T-helper 2 cell treated with Interferon-gamma antibody and Interleukin-4, amounts not matched to agents 5 μg/mL and 100 μg/mL, for 36 hours (primary cell): ENCODE measurements at regions not wholly inside any gene's neighbourhood (a gene's known extent, or its start where the extent isn't known, plus 50 kb on each side); places are given as distances from the start of the nearest gene placed in this dataset.

Source experiments
- DNase-seq: peaks from one replicate; pipeline ENCODE4 v3.0.0; 2021; ENCODE audit warnings: low spot score
- H3K27ac Mint-ChIP-seq: one replicate; pipeline ENCODE4 v1.8.0; 2021; ENCODE audit warnings: mild to moderate bottlenecking, mixed read lengths
- H3K27me3 Mint-ChIP-seq: one replicate; pipeline ENCODE4 v1.8.0; 2021; ENCODE audit warnings: low read depth, mixed read lengths
- H3K36me3 Mint-ChIP-seq: one replicate; pipeline ENCODE4 v1.8.0; 2021; ENCODE audit warnings: low read depth, mixed read lengths
- H3K4me1 Mint-ChIP-seq: one replicate; pipeline ENCODE4 v1.8.0; 2021; ENCODE audit warnings: low read depth, mixed read lengths
- H3K4me3 Mint-ChIP-seq: one replicate; pipeline ENCODE4 v1.8.0; 2022; ENCODE audit warnings: mild to moderate bottlenecking, moderate library complexity, mixed read lengths
- H3K9me3 Mint-ChIP-seq: one replicate; pipeline ENCODE4 v1.8.0; 2021; ENCODE audit warnings: mixed read lengths

GRCh38 chr1:81232420-81232819 lies 568.3 kb upstream of the ADGRL2 start:
- no peaks in the 10 kb centered on the region for H3K9me3 Mint-ChIP-seq
- H3K36me3 Mint-ChIP-seq, result no peaks in the 10 kb centered on the region
- no peak overlapping the region for H3K27ac Mint-ChIP-seq
- H3K4me3 Mint-ChIP-seq, result no peak overlapping the region
- no peak for DNase-seq
- no peaks in the 10 kb centered on the region for H3K27me3 Mint-ChIP-seq
- H3K4me1 Mint-ChIP-seq, result no peaks in the 10 kb centered on the region

- no peaks in the 10 kb centered on the region for H3K36me3 Mint-ChIP-seq
- no peak for DNase-seq
- H3K27ac Mint-ChIP-seq, result no peak overlapping the region
- H3K4me3 Mint-ChIP-seq, result no peak overlapping the region
- H3K27me3 Mint-ChIP-seq, result no peaks in the 10 kb centered on the region
- H3K9me3 Mint-ChIP-seq, result no peaks in the 10 kb centered on the region
- H3K4me1 Mint-ChIP-seq, result no peaks in the 10 kb centered on the region
These were observed 569.0 kb upstream of the ADGRL2 start for GRCh38 chr1:81231729-81232038.

GRCh38 chr1:81230983-81231728 lies 569.6 kb upstream of the ADGRL2 start:
- no peaks in the 10 kb centered on the region for H3K4me1 Mint-ChIP-seq
- no peak overlapping the region for H3K4me3 Mint-ChIP-seq
- no peaks in the 10 kb centered on the region for H3K9me3 Mint-ChIP-seq
- DNase-seq, result no peak
- no peak overlapping the region for H3K27ac Mint-ChIP-seq
- no peaks in the 10 kb centered on the region for H3K36me3 Mint-ChIP-seq
- no peaks in the 10 kb centered on the region for H3K27me3 Mint-ChIP-seq

- Mint-ChIP-seq H3K36me3 (no peaks in the 10 kb centered on the region), H3K27me3 (no peaks in the 10 kb centered on the region), H3K9me3 (no peaks in the 10 kb centered on the region), H3K27ac (no peak overlapping the region), H3K4me3 (no peak overlapping the region), H3K4me1 (no peaks in the 10 kb centered on the region)
- DNase-seq, result no peak
These were observed 571.8 kb upstream of the ADGRL2 start for GRCh38 chr1:81228926-81229325.

GRCh38 chr1:81226603-81226928 lies 574.2 kb upstream of the ADGRL2 start:
- no peak for DNase-seq
- Mint-ChIP-seq H3K4me3 (no peak overlapping the region), H3K9me3 (no peaks in the 10 kb centered on the region), H3K4me1 (no peaks in the 10 kb centered on the region), H3K36me3 (no peaks in the 10 kb centered on the region), H3K27ac (no peak overlapping the region), H3K27me3 (no peaks in the 10 kb centered on the region)

GRCh38 chr1:81225789-81226602 lies 574.7 kb upstream of the ADGRL2 start:
- Mint-ChIP-seq H3K27ac (no peak overlapping the region), H3K27me3 (no peaks in the 10 kb centered on the region), H3K4me1 (no peaks in the 10 kb centered on the region), H3K4me3 (no peak overlapping the region), H3K9me3 (peaks cover 3% of the 10 kb centered on the region), H3K36me3 (no peaks in the 10 kb centered on the region)
- DNase-seq, result no peak

- Mint-ChIP-seq H3K4me1 (no peaks in the 10 kb centered on the region), H3K27ac (no peak overlapping the region), H3K27me3 (no peaks in the 10 kb centered on the region), H3K36me3 (no peaks in the 10 kb centered on the region), H3K4me3 (no peak overlapping the region), H3K9me3 (peaks cover 4% of the 10 kb centered on the region)
- DNase-seq, result no peak
These were observed 576.5 kb upstream of the ADGRL2 start for GRCh38 chr1:81224222-81224621.

- H3K4me3 Mint-ChIP-seq, result no peak overlapping the region
- peaks cover 4% of the 10 kb centered on the region for H3K9me3 Mint-ChIP-seq
- H3K36me3 Mint-ChIP-seq, result no peaks in the 10 kb centered on the region
- H3K27ac Mint-ChIP-seq, result no peak overlapping the region
- no peak for DNase-seq
- H3K27me3 Mint-ChIP-seq, result no peaks in the 10 kb centered on the region
- no peaks in the 10 kb centered on the region for H3K4me1 Mint-ChIP-seq
These were observed 579.2 kb upstream of the ADGRL2 start for GRCh38 chr1:81221564-81221963.

GRCh38 chr1:81220614-81221071 lies 580.1 kb upstream of the ADGRL2 start:
- Mint-ChIP-seq H3K27me3 (no peaks in the 10 kb centered on the region), H3K27ac (no peak overlapping the region), H3K9me3 (peaks cover 4% of the 10 kb centered on the region), H3K4me1 (no peaks in the 10 kb centered on the region), H3K4me3 (no peak overlapping the region), H3K36me3 (no peaks in the 10 kb centered on the region)
- DNase-seq, result no peak

GRCh38 chr1:81217058-81217457 lies 583.7 kb upstream of the ADGRL2 start:
- no peaks in the 10 kb centered on the region for H3K4me1 Mint-ChIP-seq
- H3K36me3 Mint-ChIP-seq, result no peaks in the 10 kb centered on the region

GRCh38 chr1:81213279-81213678 lies 587.5 kb upstream of the ADGRL2 start:
- DNase-seq, result no peak
- Mint-ChIP-seq H3K4me3 (no peak overlapping the region), H3K27ac (no peak overlapping the region), H3K9me3 (no peaks in the 10 kb centered on the region), H3K27me3 (no peaks in the 10 kb centered on the region), H3K4me1 (no peaks in the 10 kb centered on the region), H3K36me3 (no peaks in the 10 kb centered on the region)

More at GRCh38 chr1:81217058-81217457, 583.7 kb upstream of the ADGRL2 start:
- no peak for DNase-seq
- H3K27ac Mint-ChIP-seq, result no peak overlapping the region
- no peaks in the 10 kb centered on the region for H3K27me3 Mint-ChIP-seq
- peaks cover 4% of the 10 kb centered on the region for H3K9me3 Mint-ChIP-seq
- no peak overlapping the region for H3K4me3 Mint-ChIP-seq

GRCh38 chr1:81209461-81209860 lies 591.3 kb upstream of the ADGRL2 start:
- Mint-ChIP-seq H3K4me3 (no peak overlapping the region), H3K27ac (no peak overlapping the region), H3K4me1 (no peaks in the 10 kb centered on the region), H3K9me3 (no peaks in the 10 kb centered on the region), H3K36me3 (no peaks in the 10 kb centered on the region), H3K27me3 (no peaks in the 10 kb centered on the region)
- no peak for DNase-seq

- Mint-ChIP-seq H3K27me3 (no peaks in the 10 kb centered on the region), H3K4me3 (no peak overlapping the region), H3K9me3 (no peaks in the 10 kb centered on the region), H3K27ac (no peak overlapping the region), H3K4me1 (no peaks in the 10 kb centered on the region), H3K36me3 (no peaks in the 10 kb centered on the region)
- no peak for DNase-seq
These were observed 592.3 kb upstream of the ADGRL2 start for GRCh38 chr1:81208441-81208840.

GRCh38 chr1:81205956-81206355 lies 594.8 kb upstream of the ADGRL2 start:
- Mint-ChIP-seq H3K4me3 (no peak overlapping the region), H3K27ac (no peak overlapping the region), H3K27me3 (no peaks in the 10 kb centered on the region), H3K4me1 (no peaks in the 10 kb centered on the region), H3K36me3 (no peaks in the 10 kb centered on the region), H3K9me3 (no peaks in the 10 kb centered on the region)
- DNase-seq, result no peak
